HEK293 (cell line): ENCODE measurements at regions not wholly inside any gene's neighbourhood (a gene's known extent, or its start where the extent isn't known, plus 50 kb on each side); places are given as distances from the start of the nearest gene placed in this dataset.

Source experiments
- CTCF ChIA-PET: fragments of 350-600 bp; formaldehyde crosslinking; extraction: SDS; loops from one replicate; lab custom pipeline; 2021; ENCODE audit warnings: antibody characterized with exemption; lab: Yijun Ruan, JAX
- POLR2A ChIA-PET: fragments of 300-600 bp; formaldehyde crosslinking; extraction: SDS; loops from one replicate; lab custom pipeline; 2020; ENCODE audit warnings: antibody characterized with exemption, inconsistent platforms; lab: Yijun Ruan, JAX
- H3K27ac ChIP-seq: fragments of 200-500 bp; sonication (Bioruptor generic); 2 replicates; pipeline ENCODE4 v1.5.1; 2014; ENCODE audit warnings: low read depth, low read length, control low read depth, inconsistent platforms; ENCODE audit errors: extremely low read depth
- H3K36me3 ChIP-seq, 2 experiments: fragments of 200-500 bp in 1 of 2; sonication (Bioruptor generic) in 1 of 2; 1 replicate in 1 of 2; 2 replicates in 1 of 2; pipeline ENCODE4 v1.5.1; 2014 to 2017; ENCODE audit warnings: inconsistent platforms in 2 of 2, low read length in 2 of 2; ENCODE audit not compliant: control insufficient read depth in 2 of 2, insufficient read depth in 1 of 2
- H3K4me1 ChIP-seq: fragments of 200-500 bp; sonication (Bioruptor generic); 2 replicates; pipeline ENCODE4 v1.5.1; 2014; ENCODE audit warnings: mild to moderate bottlenecking, low read length, inconsistent platforms; ENCODE audit not compliant: control insufficient read depth, insufficient read depth
- H3K4me3 ChIP-seq: 2 replicates; pipeline ENCODE4 v1.5.1; 2011; ENCODE audit warnings: low read depth, mild to moderate bottlenecking, control low read depth, low read length, moderate library complexity
- H3K9me3 ChIP-seq: fragments of 200-500 bp; sonication (Bioruptor generic); 2 replicates; pipeline ENCODE4 v1.5.1; 2014; ENCODE audit warnings: low read depth, low read length, inconsistent platforms; ENCODE audit not compliant: control insufficient read depth, insufficient read depth
- EGR2 ChIP-seq: fragments of 450-650 bp; formaldehyde crosslinking; IDR thresholded peaks from 2 replicates; pipeline ENCODE4 v1.5.1; 2016; ENCODE audit warnings: low read depth, missing biosample characterization, missing genetic modification characterization
- GLIS2 ChIP-seq: fragments of 450-650 bp; formaldehyde crosslinking; IDR thresholded peaks from 2 replicates; pipeline ENCODE4 v1.5.1; 2016; ENCODE audit warnings: missing biosample characterization, missing genetic modification characterization
- PRDM1 ChIP-seq: fragments of 450-650 bp; formaldehyde crosslinking; IDR thresholded peaks from 2 replicates; pipeline ENCODE4; 2016; ENCODE audit warnings: missing biosample characterization, missing genetic modification characterization
- RBAK ChIP-seq: fragments of 450-650 bp; formaldehyde crosslinking; IDR thresholded peaks from 2 replicates; pipeline ENCODE4 v1.5.1; 2016; ENCODE audit warnings: missing biosample characterization, missing genetic modification characterization
- SETDB1 ChIP-seq: IDR thresholded peaks from one replicate; pipeline ENCODE4 v1.6.1; 2017; ENCODE audit warnings: mild to moderate bottlenecking, low read length, moderate library complexity, mixed read lengths; ENCODE audit not compliant: insufficient read length
- SP2 ChIP-seq: fragments of 450-650 bp; formaldehyde crosslinking; IDR thresholded peaks from 2 replicates; pipeline ENCODE4 v1.5.1; 2016; ENCODE audit warnings: missing biosample characterization, missing genetic modification characterization
- WT1 ChIP-seq: fragments of 450-650 bp; formaldehyde crosslinking; IDR thresholded peaks from 2 replicates; pipeline ENCODE4 v1.5.1; 2016; ENCODE audit warnings: missing biosample characterization, missing genetic modification characterization
- ZBTB20 ChIP-seq: fragments of 450-650 bp; formaldehyde crosslinking; IDR thresholded peaks from 2 replicates; pipeline ENCODE4 v1.5.1; 2016; ENCODE audit warnings: missing biosample characterization, missing genetic modification characterization
- ZBTB21 ChIP-seq: fragments of 450-650 bp; formaldehyde crosslinking; IDR thresholded peaks from 2 replicates; pipeline ENCODE4 v1.5.1; 2017; ENCODE audit warnings: missing biosample characterization, missing genetic modification characterization
- ZBTB48 ChIP-seq: fragments of 450-650 bp; formaldehyde crosslinking; IDR thresholded peaks from 2 replicates; pipeline ENCODE4 v1.5.1; 2016; ENCODE audit warnings: missing biosample characterization, missing genetic modification characterization
- ZBTB8A ChIP-seq: fragments of 450-650 bp; formaldehyde crosslinking; IDR thresholded peaks from 2 replicates; pipeline ENCODE4 v1.5.1; 2016; ENCODE audit warnings: missing biosample characterization, missing genetic modification characterization
- ZEB2 ChIP-seq: fragments of 450-650 bp; formaldehyde crosslinking; IDR thresholded peaks from 2 replicates; pipeline ENCODE4 v1.5.1; 2016; ENCODE audit warnings: missing biosample characterization, missing genetic modification characterization
- ZNF140 ChIP-seq: fragments of 450-650 bp; formaldehyde crosslinking; IDR thresholded peaks from 2 replicates; pipeline ENCODE4 v1.5.1; 2016; ENCODE audit warnings: missing biosample characterization, missing genetic modification characterization
- ZNF184 ChIP-seq: fragments of 450-650 bp; IDR thresholded peaks from 2 replicates; pipeline ENCODE4 v1.5.1; 2018; ENCODE audit warnings: missing biosample characterization, mild to moderate bottlenecking, missing genetic modification characterization
- ZNF19 ChIP-seq: fragments of 450-650 bp; formaldehyde crosslinking; IDR thresholded peaks from 2 replicates; pipeline ENCODE4; 2016; ENCODE audit warnings: missing biosample characterization, missing genetic modification characterization, low read depth
- ZNF221 ChIP-seq: fragments of 450-650 bp; formaldehyde crosslinking; IDR thresholded peaks from 2 replicates; pipeline ENCODE4 v1.5.1; 2017; ENCODE audit warnings: missing biosample characterization, missing genetic modification characterization, borderline replicate concordance
- ZNF24 ChIP-seq: fragments of 450-650 bp; formaldehyde crosslinking; IDR thresholded peaks from 2 replicates; pipeline ENCODE4 v1.5.1; 2016; ENCODE audit warnings: missing biosample characterization, missing genetic modification characterization
- ZNF341 ChIP-seq: fragments of 450-650 bp; formaldehyde crosslinking; IDR thresholded peaks from 2 replicates; pipeline ENCODE4; 2016; ENCODE audit warnings: low read depth, missing biosample characterization, missing genetic modification characterization
- ZNF354C ChIP-seq: fragments of 450-650 bp; formaldehyde crosslinking; IDR thresholded peaks from 2 replicates; pipeline ENCODE4 v1.5.1; 2016; ENCODE audit warnings: missing biosample characterization, missing genetic modification characterization, low read depth, borderline replicate concordance
- ZNF366 ChIP-seq: fragments of 450-650 bp; formaldehyde crosslinking; conservative IDR thresholded peaks from 2 replicates; pipeline ENCODE4 v1.5.1; 2016; ENCODE audit warnings: missing biosample characterization, missing genetic modification characterization
- ZNF404 ChIP-seq: fragments of 450-650 bp; formaldehyde crosslinking; IDR thresholded peaks from 2 replicates; pipeline ENCODE4 v1.5.1; 2017; ENCODE audit warnings: missing biosample characterization, missing genetic modification characterization
- ZNF558 ChIP-seq: fragments of 450-650 bp; formaldehyde crosslinking; IDR thresholded peaks from 2 replicates; pipeline ENCODE4 v1.5.1; 2016; ENCODE audit warnings: missing biosample characterization, missing genetic modification characterization
- ZNF596 ChIP-seq: fragments of 450-650 bp; IDR thresholded peaks from 2 replicates; pipeline ENCODE4 v1.5.0; 2018; ENCODE audit warnings: missing biosample characterization, mild to moderate bottlenecking, missing genetic modification characterization, moderate library complexity
- ZNF610 ChIP-seq: fragments of 450-650 bp; formaldehyde crosslinking; IDR thresholded peaks from 2 replicates; pipeline ENCODE4 v1.5.1; 2016; ENCODE audit warnings: missing biosample characterization, missing genetic modification characterization, borderline replicate concordance
- ZNF76 ChIP-seq: fragments of 450-650 bp; formaldehyde crosslinking; IDR thresholded peaks from 2 replicates; pipeline ENCODE4; 2016; ENCODE audit warnings: low read depth, missing biosample characterization, missing genetic modification characterization, borderline replicate concordance
- TF ChIP-seq, protein P1 (sequence below): fragments of 450-650 bp; formaldehyde crosslinking; IDR thresholded peaks from 2 replicates; pipeline ENCODE4 v1.5.1; 2016; ENCODE audit warnings: missing biosample characterization, missing genetic modification characterization
- TF ChIP-seq, protein P2 (sequence below): fragments of 450-650 bp; formaldehyde crosslinking; IDR thresholded peaks from 2 replicates; pipeline ENCODE4 v1.5.1; 2017; ENCODE audit warnings: missing biosample characterization, missing genetic modification characterization
- TF ChIP-seq, protein P3 (sequence below): fragments of 450-650 bp; IDR thresholded peaks from 2 replicates; pipeline ENCODE4 v1.5.1; 2018; ENCODE audit warnings: missing biosample characterization, missing genetic modification characterization
- TF ChIP-seq, protein P4 (sequence below): fragments of 450-650 bp; formaldehyde crosslinking; IDR thresholded peaks from 2 replicates; pipeline ENCODE4 v1.5.1; 2016; ENCODE audit warnings: missing biosample characterization, missing genetic modification characterization

DNA sequence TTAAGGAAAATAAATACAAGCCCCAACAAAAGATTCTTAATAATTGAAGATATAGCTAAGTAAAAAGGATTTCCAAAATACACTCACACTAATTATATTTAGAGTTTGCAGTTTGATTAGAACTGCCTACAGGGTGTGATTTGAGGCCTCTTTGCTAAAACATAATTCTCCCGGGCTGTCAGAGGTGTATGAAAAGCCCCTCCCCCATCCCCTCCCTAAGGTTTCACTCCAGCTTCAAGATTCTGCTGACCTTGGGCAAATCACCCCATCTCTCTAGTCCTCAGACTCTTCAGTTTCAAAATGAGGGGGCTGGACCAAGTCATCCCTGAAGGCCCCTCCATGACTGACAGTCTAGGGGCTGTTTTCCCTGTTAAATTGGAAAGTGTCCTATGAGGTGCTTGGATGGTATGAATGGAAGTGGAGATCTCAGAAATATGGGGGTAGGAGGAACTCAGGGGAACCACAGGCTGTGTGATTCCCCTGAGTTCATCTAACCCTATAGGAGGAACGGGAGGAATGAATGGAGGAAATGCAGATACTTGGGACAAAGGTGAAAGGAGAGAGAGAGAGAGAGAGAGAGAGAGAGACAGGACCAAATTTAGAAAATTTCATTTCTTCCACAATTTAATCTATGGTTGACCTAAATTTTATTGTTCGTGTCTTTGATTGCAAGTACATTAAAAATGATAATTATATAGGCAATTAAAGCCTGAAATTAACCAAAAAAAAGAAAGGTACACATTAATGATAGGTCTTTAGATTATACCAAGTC, 107.5 kb downstream of the SPP2 start:
- Histone ChIP-seq H3K36me3 (no peaks in the 10 kb centered on the region), H3K4me1 (peaks cover 27% of the 10 kb centered on the region), H3K4me3 (no peak overlapping the region)
- POLR2A ChIA-PET, result no interaction called here
- TF ChIP-seq PRDM1 (tag by site-specific recombination) (peak; percentile 61; the same call in 1 of the 2 replicates), ZNF596 (tag by site-specific recombination) (peak; percentile 80), ZNF184 (no peak)
- TF ChIP-seq, protein P1, sequence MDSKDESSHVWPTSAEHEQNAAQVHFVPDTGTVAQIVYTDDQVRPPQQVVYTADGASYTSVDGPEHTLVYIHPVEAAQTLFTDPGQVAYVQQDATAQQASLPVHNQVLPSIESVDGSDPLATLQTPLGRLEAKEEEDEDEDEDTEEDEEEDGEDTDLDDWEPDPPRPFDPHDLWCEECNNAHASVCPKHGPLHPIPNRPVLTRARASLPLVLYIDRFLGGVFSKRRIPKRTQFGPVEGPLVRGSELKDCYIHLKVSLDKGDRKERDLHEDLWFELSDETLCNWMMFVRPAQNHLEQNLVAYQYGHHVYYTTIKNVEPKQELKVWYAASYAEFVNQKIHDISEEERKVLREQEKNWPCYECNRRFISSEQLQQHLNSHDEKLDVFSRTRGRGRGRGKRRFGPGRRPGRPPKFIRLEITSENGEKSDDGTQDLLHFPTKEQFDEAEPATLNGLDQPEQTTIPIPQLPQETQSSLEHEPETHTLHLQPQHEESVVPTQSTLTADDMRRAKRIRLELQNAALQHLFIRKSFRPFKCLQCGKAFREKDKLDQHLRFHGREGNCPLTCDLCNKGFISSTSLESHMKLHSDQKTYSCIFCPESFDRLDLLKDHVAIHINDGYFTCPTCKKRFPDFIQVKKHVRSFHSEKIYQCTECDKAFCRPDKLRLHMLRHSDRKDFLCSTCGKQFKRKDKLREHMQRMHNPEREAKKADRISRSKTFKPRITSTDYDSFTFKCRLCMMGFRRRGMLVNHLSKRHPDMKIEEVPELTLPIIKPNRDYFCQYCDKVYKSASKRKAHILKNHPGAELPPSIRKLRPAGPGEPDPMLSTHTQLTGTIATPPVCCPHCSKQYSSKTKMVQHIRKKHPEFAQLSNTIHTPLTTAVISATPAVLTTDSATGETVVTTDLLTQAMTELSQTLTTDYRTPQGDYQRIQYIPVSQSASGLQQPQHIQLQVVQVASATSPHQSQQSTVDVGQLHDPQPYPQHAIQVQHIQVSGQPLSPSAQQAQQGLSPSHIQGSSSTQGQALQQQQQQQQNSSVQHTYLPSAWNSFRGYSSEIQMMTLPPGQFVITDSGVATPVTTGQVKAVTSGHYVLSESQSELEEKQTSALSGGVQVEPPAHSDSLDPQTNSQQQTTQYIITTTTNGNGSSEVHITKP (tag by site-specific recombination), result peak; percentile 51; the same call in 1 of the 2 replicates
- TF ChIP-seq, all 188 proteins: peak for 3
- CTCF ChIA-PET, result interaction anchor here (0.6 kb wide), 1 partner anchor 581 kb away, joined by 3 read pairs; no protein-coding TSS in a partner anchor
- no peak overlapping the region for H3K27ac ChIP-seq
- no peaks in the 10 kb centered on the region for H3K9me3 ChIP-seq

DNA sequence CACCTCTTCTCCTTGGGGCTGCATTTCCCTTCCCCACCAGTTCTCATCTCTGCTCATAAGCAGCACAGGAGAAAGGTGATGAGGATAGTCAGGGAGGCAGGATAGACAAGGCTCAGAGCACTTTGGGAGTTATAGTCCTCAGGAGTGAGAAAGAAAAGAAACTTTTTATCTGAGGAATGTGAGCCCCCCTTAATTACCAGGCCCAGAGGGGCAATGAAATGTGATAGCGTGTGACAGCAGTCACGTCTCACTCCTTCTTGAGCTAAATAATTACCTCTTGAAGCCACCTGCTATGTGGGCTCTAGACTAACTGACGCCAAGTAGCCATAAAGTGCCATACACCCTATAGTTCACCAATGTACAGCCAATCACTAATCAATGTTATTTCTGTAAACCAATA, 105.8 kb downstream of the SPP2 start:
- no peaks in the 10 kb centered on the region for H3K9me3 ChIP-seq
- CTCF ChIA-PET, result no interaction called here
- POLR2A ChIA-PET, result no interaction called here
- no peak overlapping the region for H3K4me3 ChIP-seq
- peaks cover 27% of the 10 kb centered on the region for H3K4me1 ChIP-seq
- H3K36me3 ChIP-seq, result no peaks in the 10 kb centered on the region
- H3K27ac ChIP-seq, result peak overlapping the region; percentile 38; the same call in 1 of the 2 replicates
- TF ChIP-seq ZNF354C (tag by site-specific recombination), result no peak
- no peak for TF ChIP-seq RBAK
- TF ChIP-seq ZEB2 (tag by site-specific recombination), result no peak
- no peak for TF ChIP-seq ZBTB48 (tag by site-specific recombination)
- peak; percentile 13; the same call in 1 of the 2 replicates for TF ChIP-seq SP2
- peak; percentile 30; the same call in 1 of the 2 replicates for TF ChIP-seq ZNF366
- no peak for TF ChIP-seq ZNF24
- TF ChIP-seq ZBTB20 (tag by site-specific recombination), result no peak
- no peak for TF ChIP-seq ZNF341 (tag by site-specific recombination)
- TF ChIP-seq ZNF140, result no peak
- TF ChIP-seq, protein P2, sequence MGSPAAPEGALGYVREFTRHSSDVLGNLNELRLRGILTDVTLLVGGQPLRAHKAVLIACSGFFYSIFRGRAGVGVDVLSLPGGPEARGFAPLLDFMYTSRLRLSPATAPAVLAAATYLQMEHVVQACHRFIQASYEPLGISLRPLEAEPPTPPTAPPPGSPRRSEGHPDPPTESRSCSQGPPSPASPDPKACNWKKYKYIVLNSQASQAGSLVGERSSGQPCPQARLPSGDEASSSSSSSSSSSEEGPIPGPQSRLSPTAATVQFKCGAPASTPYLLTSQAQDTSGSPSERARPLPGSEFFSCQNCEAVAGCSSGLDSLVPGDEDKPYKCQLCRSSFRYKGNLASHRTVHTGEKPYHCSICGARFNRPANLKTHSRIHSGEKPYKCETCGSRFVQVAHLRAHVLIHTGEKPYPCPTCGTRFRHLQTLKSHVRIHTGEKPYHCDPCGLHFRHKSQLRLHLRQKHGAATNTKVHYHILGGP (tag by site-specific recombination), result no peak
- TF ChIP-seq ZNF221, result no peak
- no peak for TF ChIP-seq ZNF558 (tag by site-specific recombination)
- TF ChIP-seq ZBTB21 (tag by site-specific recombination), result no peak
- no peak for TF ChIP-seq ZNF76 (tag by site-specific recombination)
- TF ChIP-seq, protein P3, sequence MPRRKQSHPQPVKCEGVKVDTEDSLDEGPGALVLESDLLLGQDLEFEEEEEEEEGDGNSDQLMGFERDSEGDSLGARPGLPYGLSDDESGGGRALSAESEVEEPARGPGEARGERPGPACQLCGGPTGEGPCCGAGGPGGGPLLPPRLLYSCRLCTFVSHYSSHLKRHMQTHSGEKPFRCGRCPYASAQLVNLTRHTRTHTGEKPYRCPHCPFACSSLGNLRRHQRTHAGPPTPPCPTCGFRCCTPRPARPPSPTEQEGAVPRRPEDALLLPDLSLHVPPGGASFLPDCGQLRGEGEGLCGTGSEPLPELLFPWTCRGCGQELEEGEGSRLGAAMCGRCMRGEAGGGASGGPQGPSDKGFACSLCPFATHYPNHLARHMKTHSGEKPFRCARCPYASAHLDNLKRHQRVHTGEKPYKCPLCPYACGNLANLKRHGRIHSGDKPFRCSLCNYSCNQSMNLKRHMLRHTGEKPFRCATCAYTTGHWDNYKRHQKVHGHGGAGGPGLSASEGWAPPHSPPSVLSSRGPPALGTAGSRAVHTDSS, result no peak
- TF ChIP-seq SETDB1, result no peak
- no peak for TF ChIP-seq GLIS2 (tag by site-specific recombination)
- TF ChIP-seq ZNF19 (tag by site-specific recombination), result no peak
- TF ChIP-seq WT1 (tag by site-specific recombination), result peak; percentile 83
- no peak for TF ChIP-seq ZNF404 (tag by site-specific recombination)
- TF ChIP-seq ZBTB8A, result 0 out of 2 replicates have a peak, but pooled peaks have one; percentile 24
- no peak for TF ChIP-seq EGR2 (tag by site-specific recombination)
- no peak for TF ChIP-seq ZNF610 (tag by site-specific recombination)
- TF ChIP-seq, protein P4, sequence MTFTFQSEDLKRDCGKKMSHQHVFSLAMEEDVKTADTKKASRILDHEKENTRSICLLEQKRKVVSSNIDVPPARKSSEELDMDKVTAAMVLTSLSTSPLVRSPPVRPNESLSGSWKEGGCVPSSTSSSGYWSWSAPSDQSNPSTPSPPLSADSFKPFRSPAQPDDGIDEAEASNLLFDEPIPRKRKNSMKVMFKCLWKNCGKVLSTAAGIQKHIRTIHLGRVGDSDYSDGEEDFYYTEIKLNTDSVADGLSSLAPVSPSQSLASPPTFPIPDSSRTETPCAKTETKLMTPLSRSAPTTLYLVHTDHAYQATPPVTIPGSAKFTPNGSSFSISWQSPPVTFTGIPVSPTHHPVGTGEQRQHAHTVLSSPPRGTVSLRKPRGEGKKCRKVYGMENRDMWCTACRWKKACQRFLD, result no peak
